ENCODE measurements at regions not wholly inside any gene's neighbourhood (a gene's known extent, or its start where the extent isn't known, plus 50 kb on each side); places are given as distances from the start of the nearest gene placed in this dataset.
"Not testable (repeated sequence)": the region's sequence is repeated elsewhere in the genome, so short reads cannot be mapped to it uniquely, and the experiment has no call there.

DNA sequence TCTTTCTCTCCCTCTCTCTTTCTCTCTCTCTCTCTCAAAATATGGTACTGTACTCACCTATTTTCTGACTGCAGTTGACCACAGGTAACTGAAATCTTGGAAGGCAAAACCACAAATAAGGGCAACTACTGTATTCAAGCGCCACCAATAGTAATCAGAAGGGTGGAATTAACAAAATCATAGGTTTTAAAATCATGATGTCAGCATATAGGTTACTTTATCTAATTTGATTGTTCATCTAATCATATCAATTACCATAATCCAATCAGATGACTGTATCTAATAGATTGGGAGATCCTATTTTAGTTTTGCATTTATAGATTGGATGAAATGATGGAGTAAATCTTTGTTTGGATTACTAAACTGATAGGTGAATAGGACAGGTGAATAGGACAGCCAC is 155.8 kb upstream of the KITLG start:
- no peak for DNase-seq

GRCh38 chr12:88733008-88733407 is 152.7 kb upstream of the KITLG start:
- DNase-seq, result no peak

GRCh38 chr12:88729196-88729595 is 148.9 kb upstream of the KITLG start:
- no peak for DNase-seq

DNA sequence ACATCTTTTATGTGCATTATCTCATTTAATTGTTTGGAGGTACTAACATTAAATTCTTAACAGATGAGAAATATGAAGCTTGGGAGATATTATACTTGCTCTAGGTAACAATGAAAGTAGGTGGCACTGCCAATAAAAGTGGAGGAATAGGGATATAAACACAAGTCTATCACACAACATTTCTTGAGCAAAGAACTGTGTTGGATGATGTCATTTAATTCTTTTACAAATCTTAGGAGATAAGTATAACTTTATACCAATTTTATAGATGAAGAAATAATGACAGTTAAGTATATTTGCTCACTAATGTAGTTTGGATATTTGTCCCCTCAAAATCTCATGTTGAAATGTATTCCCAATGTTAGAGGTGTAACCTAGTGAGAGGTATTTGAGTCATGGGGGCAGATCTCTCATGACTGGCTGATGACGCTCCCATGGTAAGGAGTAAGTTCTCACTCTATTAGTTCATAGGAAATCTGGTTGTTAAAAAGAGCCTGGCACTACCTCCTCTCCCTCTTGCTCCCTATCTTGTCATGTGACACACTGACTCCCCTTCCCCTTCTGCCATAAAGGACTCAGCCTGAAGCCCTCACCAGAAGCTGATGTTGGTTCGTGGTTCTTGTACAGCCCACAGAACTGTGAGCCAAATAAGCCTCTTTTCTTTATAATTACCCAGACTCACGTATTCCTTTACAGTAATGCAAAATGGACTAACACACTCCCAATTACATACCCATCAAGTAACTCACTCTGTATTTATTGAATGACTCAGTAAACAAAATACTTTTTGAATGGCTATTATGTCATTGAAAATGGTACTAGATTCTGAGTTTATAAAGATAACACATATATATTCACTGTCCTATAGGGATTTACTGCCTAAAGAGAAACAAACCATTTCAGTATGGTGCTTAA is 146.8 kb upstream of the KITLG start:
- DNase-seq, result no peak

- DNase-seq, result no peak
These were observed 145.4 kb upstream of the KITLG start for GRCh38 chr12:88725592-88726143.

DNA sequence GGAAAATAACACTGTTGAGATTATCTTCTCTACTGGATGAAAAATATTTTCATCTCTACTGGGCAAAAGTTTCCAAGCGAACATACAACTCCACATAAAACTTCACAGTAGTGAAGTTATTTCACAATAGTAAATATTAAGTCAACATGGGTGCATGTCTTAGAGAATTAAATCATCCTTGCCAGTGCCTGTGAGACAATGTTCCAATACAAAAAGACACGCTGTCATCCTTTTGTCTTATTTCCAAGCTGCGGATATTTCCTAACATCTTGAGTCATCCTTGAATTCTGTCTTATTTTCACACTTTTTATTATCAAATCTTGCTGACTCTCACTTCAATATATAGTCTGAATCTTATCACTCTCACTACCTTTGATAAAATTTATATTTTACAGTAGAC is 142.9 kb upstream of the KITLG start:
- DNase-seq, result no peak

DNA sequence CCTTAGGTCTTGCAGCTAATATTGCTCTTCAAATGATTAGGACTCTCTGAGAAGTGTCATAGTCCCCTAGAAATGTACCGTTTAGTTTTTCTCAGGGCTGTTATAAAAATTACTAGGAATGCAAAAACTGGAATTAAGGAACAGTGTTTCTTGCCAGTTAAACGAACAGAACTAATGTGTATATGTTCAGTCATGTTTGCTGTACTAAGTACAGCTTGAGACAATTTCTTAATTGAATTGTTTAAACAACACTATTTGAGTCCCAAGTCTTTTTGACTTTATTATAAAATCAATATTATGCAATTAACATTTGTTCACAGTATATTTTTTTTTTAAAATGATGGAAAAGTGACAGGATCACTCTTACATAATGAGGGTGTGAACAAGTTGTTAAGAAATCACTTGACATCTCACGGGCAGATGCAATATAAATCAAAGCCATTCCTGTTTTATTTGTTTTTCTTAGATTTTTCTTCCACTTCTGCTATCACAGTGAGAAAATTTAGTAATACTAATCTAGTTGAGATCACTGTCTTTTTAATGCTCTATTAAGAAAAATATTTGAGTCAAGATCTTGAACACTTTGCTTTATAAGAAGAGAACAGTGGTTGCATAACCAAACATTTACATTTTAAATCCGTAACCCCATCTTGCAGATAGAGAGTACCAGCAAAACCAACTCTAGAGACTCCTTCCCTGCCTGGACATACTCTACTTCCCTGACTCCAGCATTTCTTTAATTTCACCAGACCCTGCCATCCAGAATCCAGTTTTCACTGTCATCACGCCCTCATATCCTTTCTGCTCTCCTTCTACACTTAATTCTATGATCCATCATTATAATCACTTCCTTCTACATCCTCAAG is 140.7 kb upstream of the KITLG start:
- no peak for DNase-seq

DNA sequence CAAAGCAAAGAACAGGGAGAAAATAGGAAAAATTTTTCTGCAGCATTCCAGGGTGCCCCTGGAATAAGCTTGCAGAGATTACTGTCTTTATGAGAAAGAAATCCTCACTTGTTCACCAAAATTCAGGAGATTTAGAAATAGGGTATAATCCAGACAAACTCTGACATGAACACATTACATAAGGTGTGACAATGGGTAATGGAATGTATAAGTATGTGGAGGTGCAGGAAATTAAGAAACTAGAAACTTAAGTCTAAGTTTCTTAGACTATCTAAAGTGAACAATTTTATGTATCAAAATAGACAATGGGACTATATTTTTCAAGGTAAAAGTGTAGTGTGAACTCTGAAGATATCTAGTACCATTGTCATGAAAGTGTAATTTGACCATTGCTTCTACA is 140.0 kb upstream of the KITLG start:
- no peak for DNase-seq

DNA sequence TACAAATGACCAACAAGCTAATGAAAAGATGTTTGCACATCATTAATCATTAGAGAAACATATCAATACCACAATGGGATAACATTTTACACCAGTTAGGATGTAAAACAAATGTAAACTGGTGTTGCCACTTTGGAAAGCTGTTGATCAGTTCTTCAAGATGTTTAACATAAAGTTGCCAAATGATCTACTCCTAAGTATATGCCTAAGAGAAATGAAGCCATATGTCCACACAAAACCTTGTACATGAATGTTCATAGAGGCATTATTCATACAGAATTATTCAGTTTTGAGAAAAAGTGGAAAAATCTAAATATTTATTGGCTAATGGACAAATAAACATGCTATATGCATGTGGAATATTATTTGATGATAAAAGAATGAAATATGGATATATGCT is 136.9 kb upstream of the KITLG start:
- no peak for DNase-seq

- DNase-seq, result no peak
These were observed 136.0 kb upstream of the KITLG start for GRCh38 chr12:88716240-88716639.

- no peak for DNase-seq
These were observed 135.4 kb upstream of the KITLG start for GRCh38 chr12:88715673-88716072.

DNA sequence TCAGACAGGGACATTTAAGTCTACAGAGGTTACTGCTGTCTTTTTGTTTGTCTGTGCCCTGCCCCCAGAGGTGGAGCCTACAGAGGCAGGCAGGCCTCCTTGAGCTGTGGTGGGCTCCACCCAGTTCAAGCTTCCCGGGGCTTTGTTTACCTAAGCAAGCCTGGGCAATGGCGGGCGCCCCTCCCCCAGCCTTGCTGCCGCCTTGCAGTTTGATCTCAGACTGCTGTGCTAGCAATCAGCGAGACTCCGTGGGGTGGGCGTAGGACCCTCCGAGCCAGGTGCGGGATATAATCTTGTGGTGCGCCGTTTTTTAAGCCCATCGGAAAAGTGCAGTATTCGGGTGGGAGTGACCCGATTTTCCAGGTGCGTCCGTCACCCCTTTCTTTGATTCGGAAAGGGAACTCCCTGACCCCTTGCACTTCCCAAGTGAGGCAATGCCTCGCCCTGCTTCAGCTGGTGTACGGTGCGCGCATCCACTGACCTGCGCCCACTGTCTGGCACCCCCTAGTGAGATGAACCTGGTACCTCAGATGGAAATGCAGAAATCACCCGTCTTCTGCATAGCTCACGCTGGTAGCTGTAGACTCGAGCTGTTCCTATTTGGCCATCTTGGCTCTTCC is 134.1 kb upstream of the KITLG start:
- not testable (repeated sequence) for DNase-seq

DNA sequence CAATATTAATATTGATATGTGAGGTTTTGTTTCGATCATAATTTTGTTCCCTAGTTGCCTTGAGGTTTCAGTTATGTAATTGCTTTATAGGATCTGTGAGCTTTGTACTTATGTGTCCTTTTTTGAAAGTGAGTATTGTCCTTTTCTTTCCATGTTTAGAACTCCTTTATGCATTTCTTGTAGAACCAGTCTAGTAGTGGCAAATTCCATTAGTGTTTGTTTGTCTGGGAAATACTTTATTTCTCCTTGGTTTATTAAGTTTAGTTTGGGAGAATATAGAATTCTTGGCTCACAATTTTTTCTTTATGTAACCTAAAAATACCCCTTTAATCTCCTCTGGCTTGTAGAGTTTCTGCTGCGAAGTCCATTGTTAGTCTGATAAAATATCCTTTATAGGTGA is 127.5 kb upstream of the KITLG start:
- DNase-seq, result no peak

DNA sequence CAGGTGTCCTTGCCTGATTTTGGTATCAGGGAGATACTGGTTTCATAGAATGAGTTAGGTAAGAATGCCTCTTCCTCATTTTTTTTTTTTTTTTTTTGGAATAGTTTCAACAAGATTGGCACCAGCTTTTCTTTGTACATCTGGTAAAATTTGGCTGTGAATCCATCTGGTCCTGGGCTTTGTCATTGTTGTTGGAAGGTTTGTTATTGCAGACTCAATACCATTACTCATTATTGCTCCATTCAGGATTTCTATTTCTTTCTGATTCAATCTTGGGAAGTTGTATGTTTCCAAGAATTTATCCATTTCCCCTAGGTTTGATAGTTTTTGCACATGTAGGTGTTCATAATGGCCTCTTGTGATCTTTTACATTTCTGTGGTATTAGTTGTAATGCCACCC is 126.0 kb upstream of the KITLG start:
- DNase-seq, result no peak

DNA sequence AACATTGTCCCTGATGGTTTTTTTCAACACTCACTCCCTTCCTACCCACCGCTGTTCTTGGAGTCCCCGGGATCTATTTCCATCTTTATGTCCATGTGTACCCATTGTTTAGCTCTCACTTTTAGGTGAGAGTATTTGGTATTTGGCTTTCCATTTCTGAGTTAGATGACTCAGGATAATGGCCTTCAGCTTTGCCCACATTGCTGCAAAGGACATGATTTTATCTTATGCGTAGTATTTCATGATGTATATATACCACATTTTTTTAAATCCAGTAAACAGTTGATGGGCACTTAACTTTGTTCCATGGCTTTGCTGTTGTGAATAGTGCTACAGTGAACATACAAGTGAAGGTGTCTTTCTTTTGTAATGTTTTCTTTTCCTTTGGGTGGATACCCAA is 123.5 kb upstream of the KITLG start:
- DNase-seq, result no peak

DNA sequence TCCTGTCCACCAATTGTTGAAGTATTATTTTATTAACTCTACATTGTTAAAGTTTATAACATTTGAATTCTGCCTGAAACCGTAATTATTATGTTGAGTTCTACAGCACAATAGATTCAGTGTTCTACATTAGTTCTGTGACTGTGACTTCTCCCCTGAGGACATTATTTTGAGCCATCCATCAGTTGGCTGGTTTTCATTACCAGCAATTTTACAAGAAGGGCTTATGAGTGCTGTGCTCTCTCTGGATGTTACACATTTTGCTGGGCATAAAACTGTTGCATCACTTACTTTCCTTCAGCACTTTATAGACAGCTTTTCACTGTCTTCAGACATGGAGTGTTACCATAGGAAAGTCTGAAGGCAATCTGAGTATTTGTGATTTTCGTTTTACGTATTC is 118.2 kb upstream of the KITLG start:
- DNase-seq, result no peak

GRCh38 chr12:88693837-88694445 is 113.7 kb upstream of the KITLG start:
- DNase-seq, result no peak

DNA sequence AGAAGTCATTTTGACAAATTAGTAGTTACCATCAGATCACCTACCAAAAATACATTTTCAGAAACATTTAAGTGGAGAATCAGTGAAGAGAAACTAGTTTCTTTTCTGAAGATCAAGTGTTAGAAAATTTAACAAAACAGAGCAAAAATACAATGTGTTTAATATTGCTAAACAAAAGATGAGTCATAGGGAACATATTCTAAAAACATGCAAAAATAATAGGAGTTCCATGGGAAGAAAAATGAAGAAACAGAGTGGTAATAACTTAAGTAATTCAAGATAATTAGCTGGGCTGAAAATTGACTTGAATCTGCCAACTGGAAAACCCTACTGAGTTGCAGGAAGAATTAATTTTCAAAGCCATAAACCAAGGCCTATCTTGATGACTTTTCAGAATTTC is 111.5 kb upstream of the KITLG start:
- no peak for DNase-seq

DNA sequence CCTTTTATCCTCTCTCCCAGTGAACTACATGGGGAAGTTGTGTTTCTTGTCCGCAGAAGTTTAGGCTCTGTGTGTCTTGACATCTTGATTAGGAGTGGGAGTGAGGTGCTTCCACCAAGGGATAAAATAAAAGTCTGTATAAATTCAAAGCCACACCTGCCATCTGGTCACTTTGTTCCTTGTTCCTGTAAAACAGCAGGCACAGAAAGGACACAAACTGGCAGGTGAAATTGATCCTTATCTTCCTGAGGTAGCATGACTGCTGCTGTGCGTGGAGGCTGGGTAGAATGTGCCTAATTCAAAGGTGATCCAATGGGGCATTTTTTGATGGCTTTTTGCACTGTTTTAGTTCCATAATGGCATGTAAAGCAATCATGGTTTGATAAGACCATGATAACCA is 104.3 kb upstream of the KITLG start:
- no peak for DNase-seq

DNA sequence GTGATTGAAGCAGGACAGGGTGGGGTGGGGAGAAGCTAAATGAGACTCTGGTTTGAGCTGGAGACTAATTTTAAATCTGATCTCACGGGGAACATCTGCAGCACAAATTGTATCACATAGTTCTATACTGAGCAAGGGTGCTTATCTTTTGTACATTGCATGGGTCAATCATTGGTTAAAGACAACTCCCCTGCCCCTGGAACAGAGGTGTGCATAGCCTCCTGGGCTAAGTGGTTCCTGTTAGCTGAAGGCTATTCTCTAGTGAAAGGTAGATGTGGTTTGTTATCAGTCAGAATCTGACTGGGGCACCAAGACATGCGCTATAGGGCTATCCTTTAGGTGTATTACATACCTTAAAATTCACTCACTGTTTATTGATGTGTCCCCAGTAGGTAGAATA is 103.9 kb upstream of the KITLG start:
- no peak for DNase-seq

GRCh38 chr12:88683628-88684027 is 103.4 kb upstream of the KITLG start:
- no peak for DNase-seq

GRCh38 chr12:88681271-88681670 is 101.0 kb upstream of the KITLG start:
- no peak for DNase-seq

DNA sequence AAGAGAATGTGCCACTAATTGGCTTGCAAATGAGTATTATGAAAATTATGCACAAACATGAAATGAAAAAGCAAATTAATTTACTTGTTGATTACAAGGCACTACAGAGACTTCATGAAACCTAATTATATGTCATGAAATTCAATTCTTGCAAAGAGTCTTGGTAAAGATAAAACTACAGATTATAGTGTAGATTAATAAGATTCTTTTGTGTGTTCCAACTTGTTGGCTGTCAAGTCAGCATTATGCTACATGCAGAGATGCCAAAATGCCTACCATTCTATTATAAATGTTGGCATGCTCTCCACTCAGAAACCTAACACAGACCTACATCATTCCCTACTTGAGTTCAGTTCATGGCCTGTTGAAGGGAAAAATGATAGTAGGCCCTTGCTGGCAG is 97.2 kb upstream of the KITLG start:
- DNase-seq, result no peak

All from stimulated activated CD4-positive, alpha-beta T cell treated with anti-CD3 and anti-CD28 coated beads, Interleukin-4, amount 100 ng/mL, for 1 hour (primary cell).